Immature natural killer cell (primary cell): ENCODE measurements at regions not wholly inside any gene's neighbourhood (a gene's known extent, or its start where the extent isn't known, plus 50 kb on each side); places are given as distances from the start of the nearest gene placed in this dataset.
"Not testable (repeated sequence)": the region's sequence is repeated elsewhere in the genome, so short reads cannot be mapped to it uniquely, and the experiment has no call there.

Experiments used
- DNase-seq, 3 donors: peaks; one replicate each; pipeline ENCODE4 v3.0.0; 2022; ENCODE audit warnings: mixed read lengths in 1 of 3
- H3K27ac Mint-ChIP-seq, 6 donors: one replicate each; pipeline ENCODE4 v1.8.0; 2020; ENCODE audit warnings: mixed read lengths in 6 of 6, mild to moderate bottlenecking in 5 of 6, inconsistent platforms in 4 of 6, moderate library complexity in 3 of 6
- H3K27me3 Mint-ChIP-seq, 3 donors: one replicate each; pipeline ENCODE4 v1.8.0; 2020 to 2021; ENCODE audit warnings: low read depth in 3 of 3, mild to moderate bottlenecking in 3 of 3, mixed read lengths in 3 of 3, moderate library complexity in 3 of 3, inconsistent platforms in 1 of 3
- H3K36me3 Mint-ChIP-seq, 3 donors: one replicate each; pipeline ENCODE4 v1.8.0; 2020; ENCODE audit warnings: mixed read lengths in 3 of 3, inconsistent platforms in 2 of 3, mild to moderate bottlenecking in 2 of 3
- H3K4me1 Mint-ChIP-seq, 2 donors: one replicate each; pipeline ENCODE4 v1.8.0; 2020; ENCODE audit warnings: inconsistent platforms in 2 of 2, mild to moderate bottlenecking in 2 of 2, mixed read lengths in 2 of 2, moderate library complexity in 1 of 2
- H3K4me3 Mint-ChIP-seq, 5 donors: one replicate each; pipeline ENCODE4 v1.8.0; 2020; ENCODE audit warnings: mild to moderate bottlenecking in 5 of 5, mixed read lengths in 5 of 5, inconsistent platforms in 3 of 5, moderate library complexity in 3 of 5
- H3K9me3 Mint-ChIP-seq, 6 donors: one replicate each; pipeline ENCODE4 v1.8.0; 2020; ENCODE audit warnings: mild to moderate bottlenecking in 6 of 6, mixed read lengths in 6 of 6, inconsistent platforms in 4 of 6, moderate library complexity in 3 of 6

- peaks cover 0 to 3% (median 2%) of the 10 kb centered on the region in 3 donors for H3K27me3 Mint-ChIP-seq
- peaks cover 0 to 9% (median 0%) of the 10 kb centered on the region in 6 donors for H3K9me3 Mint-ChIP-seq
- H3K27ac Mint-ChIP-seq = no peak overlapping the region
- H3K36me3 Mint-ChIP-seq = no peaks in the 10 kb centered on the region
- DNase-seq = no peak
- no peak overlapping the region for H3K4me3 Mint-ChIP-seq
- H3K4me1 Mint-ChIP-seq = no peaks in the 10 kb centered on the region
Measured at GRCh38 chr12:14200598-14200997, 164.9 kb upstream of the ATF7IP start.

GRCh38 chr12:14201291-14201690, 164.2 kb upstream of the ATF7IP start:
- H3K4me3 Mint-ChIP-seq = no peak overlapping the region
- peaks cover 0 to 3% (median 2%) of the 10 kb centered on the region in 3 donors for H3K27me3 Mint-ChIP-seq
- no peak for DNase-seq
- H3K4me1 Mint-ChIP-seq = no peaks in the 10 kb centered on the region
- H3K9me3 Mint-ChIP-seq = peaks cover 0 to 9% (median 0%) of the 10 kb centered on the region in 6 donors
- H3K27ac Mint-ChIP-seq = no peak overlapping the region
- no peaks in the 10 kb centered on the region for H3K36me3 Mint-ChIP-seq

DNA sequence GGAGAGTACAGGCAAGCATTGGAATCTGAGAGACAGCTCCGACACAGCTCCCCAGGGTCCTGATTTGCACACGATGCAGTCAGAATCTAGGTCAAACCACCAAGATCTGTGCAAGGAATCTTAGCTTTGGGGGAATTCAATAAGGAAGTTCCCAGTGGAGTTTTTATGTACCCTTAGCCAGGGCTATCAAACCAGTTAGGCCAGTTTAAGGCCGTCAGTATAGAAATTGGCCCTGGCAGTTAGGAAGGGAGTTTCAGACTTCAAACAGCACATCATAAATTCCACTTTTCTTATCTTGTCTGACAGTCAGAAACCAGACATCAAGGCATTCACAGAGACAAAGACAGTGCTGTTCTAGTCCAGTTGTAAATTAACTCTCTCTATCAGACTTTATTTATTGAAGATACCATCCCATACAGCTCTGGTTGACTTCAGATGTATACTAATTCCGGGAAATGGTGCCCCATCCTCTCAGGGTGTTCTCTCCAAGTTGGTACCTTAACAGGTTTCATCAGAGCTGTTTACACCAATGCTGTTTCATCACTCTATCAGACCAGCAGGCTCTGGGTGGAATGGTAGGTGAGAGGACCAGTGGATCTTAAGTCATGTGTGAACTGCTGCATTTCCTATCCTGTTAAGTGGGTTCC, 157.5 kb upstream of the ATF7IP start:
- Mint-ChIP-seq H3K4me3 (no peak overlapping the region), H3K9me3 (peaks cover 0 to under 1% (median 0%) of the 10 kb centered on the region in 6 donors), H3K4me1 (no peaks in the 10 kb centered on the region), H3K27me3 (peaks cover 0 to 2% (median 0%) of the 10 kb centered on the region in 3 donors), H3K36me3 (no peaks in the 10 kb centered on the region), H3K27ac (no peak overlapping the region)
- no peak for DNase-seq

GRCh38 chr12:14211947-14212387, 153.5 kb upstream of the ATF7IP start:
- Mint-ChIP-seq H3K4me1 (peaks cover 9 to 10% of the 10 kb centered on the region in 2 donors), H3K27ac (no peak overlapping the region), H3K4me3 (no peak overlapping the region), H3K36me3 (no peaks in the 10 kb centered on the region), H3K27me3 (peaks cover 0 to 2% (median 0%) of the 10 kb centered on the region in 3 donors), H3K9me3 (no peaks in the 10 kb centered on the region)
- no peak for DNase-seq

DNA sequence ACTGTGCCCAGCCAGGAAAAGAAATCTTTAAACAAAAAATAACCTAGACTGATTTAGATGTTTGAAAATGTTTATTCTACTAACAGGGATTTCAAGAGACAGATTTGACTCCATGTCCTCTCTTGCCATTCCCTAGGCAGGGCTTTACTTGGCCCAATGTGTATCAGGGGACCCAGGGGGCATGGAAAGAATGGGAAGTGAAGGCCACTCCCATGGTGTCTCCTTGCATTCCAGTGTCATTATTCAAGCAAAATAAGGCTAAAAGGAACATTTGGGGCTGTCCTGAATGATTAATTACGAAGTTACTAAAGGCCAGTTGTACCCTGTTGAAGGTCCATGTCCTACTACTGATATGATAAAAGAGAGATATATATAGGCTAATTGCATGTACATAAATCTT, 151.9 kb upstream of the ATF7IP start:
- Mint-ChIP-seq H3K27me3 (peaks cover 0 to 2% (median 0%) of the 10 kb centered on the region in 3 donors), H3K4me1 (peaks cover 10 to 13% of the 10 kb centered on the region in 2 donors), H3K9me3 (no peaks in the 10 kb centered on the region), H3K4me3 (no peak overlapping the region), H3K36me3 (no peaks in the 10 kb centered on the region), H3K27ac (no peak overlapping the region)
- DNase-seq = no peak

DNA sequence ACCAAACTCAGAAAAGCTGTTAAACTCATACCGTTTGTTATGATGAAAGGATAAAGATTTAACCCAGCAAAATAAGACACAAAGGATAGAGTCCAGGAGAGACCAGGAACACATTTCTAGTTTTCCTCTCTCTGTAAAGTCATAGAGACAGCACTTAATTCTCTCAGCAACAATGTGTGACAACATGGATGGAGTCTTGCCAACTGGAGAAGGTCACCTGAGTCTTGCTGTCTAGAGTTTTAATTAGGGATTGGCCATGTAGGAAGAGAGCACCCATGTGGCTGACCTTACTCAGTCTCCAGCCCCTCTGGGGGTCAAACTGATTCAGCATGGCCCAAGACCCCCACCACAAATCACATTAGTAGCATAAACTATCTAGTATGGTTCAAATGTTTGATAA, 151.0 kb upstream of the ATF7IP start:
- Mint-ChIP-seq H3K9me3 (no peaks in the 10 kb centered on the region), H3K36me3 (no peaks in the 10 kb centered on the region), H3K27me3 (peaks cover 0 to 2% (median 2%) of the 10 kb centered on the region in 3 donors), H3K4me1 (peaks cover 10 to 13% of the 10 kb centered on the region in 2 donors), H3K4me3 (no peak overlapping the region), H3K27ac (no peak overlapping the region)
- no peak for DNase-seq

DNA sequence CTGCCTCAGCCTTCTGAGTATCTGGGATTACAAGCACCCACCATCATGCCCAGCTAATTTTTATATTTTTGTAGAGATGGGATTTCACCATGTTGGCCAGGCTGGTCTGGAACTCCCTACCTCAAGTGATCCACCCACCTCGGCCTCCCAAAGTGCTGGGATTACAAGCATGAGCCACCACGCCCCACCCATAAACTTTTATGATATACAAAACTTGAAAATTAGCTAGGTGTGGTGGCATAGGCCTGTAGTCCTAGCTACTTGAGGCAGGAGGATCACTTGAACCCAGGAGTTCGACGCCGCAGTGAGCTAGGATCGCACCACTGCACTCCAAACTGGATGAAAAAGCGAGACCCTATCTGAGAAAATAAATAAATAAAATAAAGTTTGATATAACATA, 149.5 kb upstream of the ATF7IP start:
- Mint-ChIP-seq H3K27ac (peak overlapping the region in 2 of 6 donors; percentile 85 to 90), H3K4me1 (peaks cover 10 to 18% of the 10 kb centered on the region in 2 donors), H3K4me3 (peak overlapping the region in 2 of 5 donors; percentile 35 to 89)
- H3K9me3 Mint-ChIP-seq, H3K36me3 Mint-ChIP-seq, H3K27me3 Mint-ChIP-seq, DNase-seq: not testable (repeated sequence)

- DNase-seq = peak in 1 of 3 donors; percentile 31
- H3K4me1 Mint-ChIP-seq = peaks cover 10 to 24% of the 10 kb centered on the region in 2 donors
- H3K9me3 Mint-ChIP-seq = no peaks in the 10 kb centered on the region
- peak overlapping the region in 5 of 6 donors; percentile 51 to 90 (median 62) for H3K27ac Mint-ChIP-seq
- H3K4me3 Mint-ChIP-seq = peak overlapping the region; percentile 63 to 89 (median 66)
- peaks cover 3 to 10% (median 4%) of the 10 kb centered on the region in 3 donors for H3K36me3 Mint-ChIP-seq
- peaks cover 2 to 4% (median 2%) of the 10 kb centered on the region in 3 donors for H3K27me3 Mint-ChIP-seq
Measured at GRCh38 chr12:14216405-14217294, 148.8 kb upstream of the ATF7IP start.

- DNase-seq = no peak
- Mint-ChIP-seq H3K36me3 (peaks cover 3 to 10% (median 4%) of the 10 kb centered on the region in 3 donors), H3K4me3 (no peak overlapping the region), H3K4me1 (peaks cover 10 to 24% of the 10 kb centered on the region in 2 donors), H3K27me3 (peaks cover 2% of the 10 kb centered on the region in 3 donors), H3K9me3 (no peaks in the 10 kb centered on the region), H3K27ac (no peak overlapping the region)
Measured at GRCh38 chr12:14219156-14219555, 146.3 kb upstream of the ATF7IP start.

DNA sequence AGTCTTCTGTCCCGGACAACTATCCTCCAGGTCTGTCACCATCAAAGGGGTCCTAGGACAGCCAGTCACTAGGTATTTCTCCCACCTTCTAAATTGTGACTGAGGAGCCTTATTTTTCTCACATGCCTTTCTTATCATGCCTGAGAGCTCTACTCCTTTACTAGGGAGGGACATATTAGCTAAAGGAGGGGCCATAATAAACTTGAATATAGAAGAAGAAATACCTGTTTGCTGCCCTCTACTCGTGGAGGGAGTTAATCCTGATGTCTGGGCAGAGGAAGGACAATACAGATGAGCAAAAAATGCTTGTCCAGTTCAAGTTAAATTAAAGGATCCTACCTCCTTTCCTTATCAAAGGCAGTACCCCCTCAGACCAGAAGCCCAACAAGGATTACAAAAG, 145.8 kb upstream of the ATF7IP start:
- H3K36me3 Mint-ChIP-seq = peaks cover 3 to 10% (median 4%) of the 10 kb centered on the region in 3 donors
- not testable (repeated sequence) for DNase-seq, H3K27me3 Mint-ChIP-seq, H3K27ac Mint-ChIP-seq, H3K4me3 Mint-ChIP-seq, H3K9me3 Mint-ChIP-seq
- H3K4me1 Mint-ChIP-seq = peaks cover 10 to 24% of the 10 kb centered on the region in 2 donors

- DNase-seq = no peak
- no peak overlapping the region for H3K27ac Mint-ChIP-seq
- H3K4me3 Mint-ChIP-seq = no peak overlapping the region
- H3K27me3 Mint-ChIP-seq = peaks cover 2 to 11% (median 4%) of the 10 kb centered on the region in 3 donors
- peaks cover 0 to 11% of the 10 kb centered on the region in 2 donors for H3K4me1 Mint-ChIP-seq
- peaks cover 3 to 13% (median 7%) of the 10 kb centered on the region in 3 donors for H3K36me3 Mint-ChIP-seq
- H3K9me3 Mint-ChIP-seq = peaks cover 0 to 10% (median 4%) of the 10 kb centered on the region in 6 donors
Measured at GRCh38 chr12:14225064-14225463, 140.4 kb upstream of the ATF7IP start.

- not testable (repeated sequence) for DNase-seq, H3K27ac Mint-ChIP-seq, H3K4me3 Mint-ChIP-seq, H3K27me3 Mint-ChIP-seq
- Mint-ChIP-seq H3K36me3 (peaks cover 0 to 13% (median 13%) of the 10 kb centered on the region in 3 donors), H3K4me1 (peaks cover 15 to 20% of the 10 kb centered on the region in 2 donors), H3K9me3 (peaks cover 11 to 19% (median 16%) of the 10 kb centered on the region in 6 donors)
Measured at GRCh38 chr12:14235176-14235575, 130.3 kb upstream of the ATF7IP start.

- not testable (repeated sequence) for DNase-seq, H3K27me3 Mint-ChIP-seq, H3K27ac Mint-ChIP-seq, H3K9me3 Mint-ChIP-seq, H3K36me3 Mint-ChIP-seq, H3K4me3 Mint-ChIP-seq
- peaks cover 23 to 27% of the 10 kb centered on the region in 2 donors for H3K4me1 Mint-ChIP-seq
Measured at GRCh38 chr12:14236641-14237040, 128.8 kb upstream of the ATF7IP start.
